H9 (cell line): ENCODE measurements at regions not wholly inside any gene's neighbourhood (a gene's known extent, or its start where the extent isn't known, plus 50 kb on each side); places are given as distances from the start of the nearest gene placed in this dataset.

Experiments
- DNase-seq: peaks from one replicate; pipeline ENCODE4 v3.0.0-alpha.2; 2017
- H2AFZ ChIP-seq: one replicate; pipeline ENCODE4 v1.6.1; 2013; ENCODE audit warnings: mild to moderate bottlenecking, low read length, control low read depth, moderate library complexity
- H2AK5ac ChIP-seq: 2 replicates; pipeline ENCODE4 v1.6.1; 2013; ENCODE audit warnings: low read length, control low read depth, mixed read lengths; ENCODE audit not compliant: insufficient read length
- H2BK120ac ChIP-seq: one replicate; pipeline ENCODE4 v1.6.1; 2013; ENCODE audit warnings: low read depth, mild to moderate bottlenecking, low read length, control low read depth, inconsistent platforms; ENCODE audit not compliant: poor library complexity, severe bottlenecking
- H2BK12ac ChIP-seq: 2 replicates; pipeline ENCODE4 v1.6.1; 2013; ENCODE audit warnings: low read length, control low read depth, mixed read lengths, low read depth; ENCODE audit not compliant: insufficient read length
- H2BK15ac ChIP-seq: 2 replicates; pipeline ENCODE4 v1.6.1; 2013; ENCODE audit warnings: low read depth, low read length, control low read depth
- H2BK20ac ChIP-seq: one replicate; pipeline ENCODE4 v1.6.1; 2013; ENCODE audit warnings: low read depth, mild to moderate bottlenecking, low read length, control low read depth, inconsistent platforms; ENCODE audit not compliant: poor library complexity, severe bottlenecking
- H2BK5ac ChIP-seq: 2 replicates; pipeline ENCODE4 v1.6.1; 2013; ENCODE audit warnings: low read length, control low read depth, mixed read lengths; ENCODE audit not compliant: insufficient read length
- H3K14ac ChIP-seq: 2 replicates; pipeline ENCODE4 v1.6.1; 2013; ENCODE audit warnings: low read length, control low read depth; ENCODE audit not compliant: insufficient read depth
- H3K18ac ChIP-seq: 2 replicates; pipeline ENCODE4 v1.6.1; 2013; ENCODE audit warnings: low read depth, mild to moderate bottlenecking, mixed read lengths, low read length, control low read depth; ENCODE audit not compliant: insufficient read length
- H3K23ac ChIP-seq: 2 replicates; pipeline ENCODE4 v1.6.1; 2013; ENCODE audit warnings: low read length, control low read depth, mixed read lengths, low read depth; ENCODE audit not compliant: insufficient read length
- H3K23me2 ChIP-seq: 2 replicates; pipeline ENCODE4 v1.6.1; 2013; ENCODE audit warnings: low read depth, mild to moderate bottlenecking, mixed read lengths, low read length, control low read depth; ENCODE audit not compliant: insufficient read length, poor library complexity, severe bottlenecking
- H3K27ac ChIP-seq: 2 replicates; pipeline ENCODE4 v1.5.1; 2013; ENCODE audit warnings: low read length, control low read depth, mixed read lengths, low read depth; ENCODE audit not compliant: insufficient read length
- H3K27me3 ChIP-seq: 2 replicates; pipeline ENCODE4 v1.6.1; 2013; ENCODE audit warnings: low read length, control low read depth, inconsistent platforms; ENCODE audit not compliant: insufficient read depth
- H3K4ac ChIP-seq: 2 replicates; pipeline ENCODE4 v1.6.1; 2013; ENCODE audit warnings: low read depth, mild to moderate bottlenecking, control low read depth, inconsistent platforms, low read length, moderate library complexity
- H3K4me1 ChIP-seq: 2 replicates; pipeline ENCODE4 v1.6.1; 2013; ENCODE audit warnings: low read length, control low read depth, inconsistent platforms; ENCODE audit not compliant: insufficient read depth
- H3K4me2 ChIP-seq: 2 replicates; pipeline ENCODE4 v1.6.1; 2013; ENCODE audit warnings: low read length, control low read depth, mixed read lengths; ENCODE audit not compliant: insufficient read length, insufficient read depth
- H3K56ac ChIP-seq: 2 replicates; pipeline ENCODE4 v1.6.1; 2013; ENCODE audit warnings: low read depth, mild to moderate bottlenecking, mixed read lengths, low read length, control low read depth; ENCODE audit not compliant: insufficient read length
- H3K79me1 ChIP-seq: 2 replicates; pipeline ENCODE4 v1.6.1; 2013; ENCODE audit warnings: low read depth, mild to moderate bottlenecking, moderate library complexity, low read length, control low read depth, inconsistent platforms; ENCODE audit not compliant: insufficient read depth, poor library complexity, severe bottlenecking
- H3K79me2 ChIP-seq: 2 replicates; pipeline ENCODE4 v1.6.1; 2013; ENCODE audit warnings: low read length, control low read depth, inconsistent platforms; ENCODE audit not compliant: insufficient read depth
- H3K9ac ChIP-seq: 2 replicates; pipeline ENCODE4 v1.6.1; 2013; ENCODE audit warnings: low read length, control low read depth, mixed read lengths; ENCODE audit not compliant: insufficient read length; ENCODE audit errors: extremely low read depth
- H3K9me3 ChIP-seq: one replicate; pipeline ENCODE4 v1.6.1; 2013; ENCODE audit warnings: low read depth, low read length, inconsistent platforms; ENCODE audit not compliant: control insufficient read depth
- H3T11ph ChIP-seq: one replicate; pipeline ENCODE4 v1.6.1; 2013; ENCODE audit warnings: mild to moderate bottlenecking, low read length, control low read depth, inconsistent platforms
- H4K20me1 ChIP-seq: one replicate; pipeline ENCODE4 v1.6.1; 2013; ENCODE audit not compliant: control insufficient read depth, insufficient read length, insufficient read depth
- H4K5ac ChIP-seq: 2 replicates; pipeline ENCODE4 v1.6.1; 2013; ENCODE audit warnings: low read depth, mild to moderate bottlenecking, mixed read lengths, low read length, control low read depth; ENCODE audit not compliant: insufficient read length
- H4K8ac ChIP-seq: replicated peaks from 2 replicates; pipeline ENCODE4 v1.6.1; 2013; ENCODE audit warnings: low read length, control low read depth, mixed read lengths, low read depth; ENCODE audit not compliant: insufficient read length
- H4K91ac ChIP-seq: 2 replicates; pipeline ENCODE4 v1.6.1; 2013; ENCODE audit warnings: low read depth, mild to moderate bottlenecking, moderate library complexity, mixed read lengths, low read length, control low read depth; ENCODE audit not compliant: insufficient read length
- H3K27ac Mint-ChIP-seq, 3 experiments: 2 replicates in 2 of 3; 3 replicates in 1 of 3; pipeline ENCODE4 v1.8.0; 2020 to 2021; ENCODE audit warnings: mixed read lengths in 3 of 3, mild to moderate bottlenecking in 1 of 3, moderate library complexity in 1 of 3
- H3K27me3 Mint-ChIP-seq: 2 replicates; pipeline ENCODE4 v1.8.0; 2021; ENCODE audit warnings: low read depth, mild to moderate bottlenecking, moderate library complexity, mixed read lengths
- H3K36me3 Mint-ChIP-seq, 3 experiments: 2 replicates in 2 of 3; 3 replicates in 1 of 3; pipeline ENCODE4 v1.8.0; 2020 to 2021; ENCODE audit warnings: low read depth in 3 of 3, mixed read lengths in 3 of 3; ENCODE audit not compliant: insufficient read depth in 1 of 3
- H3K4me1 Mint-ChIP-seq, 2 experiments: 2 replicates each; pipeline ENCODE4 v1.8.0; 2020; ENCODE audit warnings: mixed read lengths in 2 of 2
- H3K4me3 Mint-ChIP-seq, 2 experiments: 2 replicates in 1 of 2; 3 replicates in 1 of 2; pipeline ENCODE4 v1.8.0; 2020 to 2021; ENCODE audit warnings: mild to moderate bottlenecking in 2 of 2, mixed read lengths in 2 of 2, moderate library complexity in 1 of 2
- H3K9me3 Mint-ChIP-seq, 2 experiments: 2 replicates in 1 of 2; 3 replicates in 1 of 2; pipeline ENCODE4 v1.8.0; 2020; ENCODE audit warnings: mild to moderate bottlenecking in 2 of 2, mixed read lengths in 2 of 2, moderate library complexity in 1 of 2
- CTCF ChIP-seq: fragments of 200-600 bp; sonication (generic); conservative IDR thresholded peaks from 3 replicates; pipeline ENCODE4 v1.8.0; 2021; ENCODE audit warnings: antibody characterized with exemption, mild to moderate bottlenecking
- WGBS: extraction: QIAGEN DNeasy Blood & Tissue Kit; methylation state at CpG from one replicate; pipeline ENCODE4 v1.1.7; 2013; ENCODE audit warnings: missing lambda C conversion rate, low lambda C conversion rate, mixed read lengths; ENCODE audit not compliant: insufficient read length; ENCODE audit errors: extremely low coverage; 5-methylcytosine and 5-hydroxymethylcytosine counted together

- no peak overlapping the region for H3K27ac Mint-ChIP-seq
- H3K9me3 Mint-ChIP-seq = peaks cover 7 to 12% of the 10 kb centered on the region in 2 experiments; a peak in 4 of 5 replicates
- Histone ChIP-seq H2BK20ac (no peak overlapping the region), H2AK5ac (no peak overlapping the region), H3K23ac (no peak overlapping the region), H3K4me2 (no peak overlapping the region), H3K23me2 (no peaks in the 10 kb centered on the region), H4K91ac (no peak overlapping the region), H3T11ph (no peak overlapping the region), H2AFZ (no peak overlapping the region), H3K56ac (no peak overlapping the region), H3K79me1 (no peaks in the 10 kb centered on the region), H3K18ac (no peak overlapping the region), H2BK15ac (no peak overlapping the region), H3K9me3 (no peaks in the 10 kb centered on the region), H2BK12ac (no peak overlapping the region), H2BK120ac (no peak overlapping the region), H3K79me2 (no peaks in the 10 kb centered on the region), H3K4me1 (no peaks in the 10 kb centered on the region), H4K8ac (no peak overlapping the region), H3K14ac (no peak overlapping the region), H3K9ac (no peak overlapping the region), H3K4ac (no peak overlapping the region), H3K27ac (no peak overlapping the region), H2BK5ac (no peak overlapping the region), H4K5ac (no peak overlapping the region), H3K27me3 (no peaks in the 10 kb centered on the region), H4K20me1 (no peaks in the 10 kb centered on the region)
- no peak for TF ChIP-seq CTCF
- no peak for DNase-seq
- WGBS = no CpG with 5 or more reads among the region's 2 CpGs
- no peaks in the 10 kb centered on the region for H3K27me3 Mint-ChIP-seq
- H3K4me3 Mint-ChIP-seq = no peak overlapping the region
- H3K4me1 Mint-ChIP-seq = peaks cover 0 to 2% of the 10 kb centered on the region in 2 experiments; a peak in 1 of 4 replicates
- peaks cover 2 to 13% (median 3%) of the 10 kb centered on the region in 3 experiments; a peak in 5 of 7 replicates for H3K36me3 Mint-ChIP-seq
Observed at GRCh38 chr7:118304100-118304499, 79.6 kb downstream of the ANKRD7 start.
